H1 (cell line): ENCODE measurements at regions not wholly inside any gene's neighbourhood (a gene's known extent, or its start where the extent isn't known, plus 50 kb on each side); places are given as distances from the start of the nearest gene placed in this dataset.

Experiments used
- CTCF ChIA-PET: fragments of 300-600 bp; sonication (Branson Sonifier 250); formaldehyde crosslinking; loops from one replicate; lab custom pipeline; 2021; ENCODE audit not compliant: partially characterized antibody; lab: Charles Lee
- POLR2A ChIA-PET: fragments of 300-600 bp; sonication (Branson Sonifier 250); formaldehyde crosslinking; loops from one replicate; lab custom pipeline; 2021; ENCODE audit warnings: inconsistent platforms; ENCODE audit not compliant: partially characterized antibody; lab: Charles Lee
- DNase-seq, 2 experiments: peaks; one replicate each; pipeline versions ENCODE4 v3.0.0 to v3.0.0-alpha.2; 2010 to 2022; ENCODE audit warnings: low spot score in 2 of 2, low read depth in 1 of 2, mixed read lengths in 1 of 2
- FAIRE-seq: peaks from 2 replicates; lab custom pipeline; 2011; peaks lifted over from hg19 to GRCh38; lab: Jason Lieb, UNC
- H2AFZ ChIP-seq: 2 replicates; pipeline ENCODE4 v1.8.1; 2012; ENCODE audit warnings: low read length, inconsistent platforms
- H2AK5ac ChIP-seq: 2 replicates; pipeline ENCODE4 v1.6.1; 2013; ENCODE audit warnings: low read depth, low read length
- H2BK120ac ChIP-seq: replicated peaks from 2 replicates; pipeline ENCODE3; 2013; ENCODE audit warnings: low read depth, low read length, inconsistent platforms
- H2BK12ac ChIP-seq: 2 replicates; pipeline ENCODE4 v1.6.1; 2013; ENCODE audit warnings: low read depth, low read length
- H2BK15ac ChIP-seq: 2 replicates; pipeline ENCODE4 v1.6.1; 2013; ENCODE audit warnings: low read length
- H2BK20ac ChIP-seq: 2 replicates; pipeline ENCODE4 v1.6.1; 2013; ENCODE audit warnings: low read length
- H2BK5ac ChIP-seq: 2 replicates; pipeline ENCODE4 v1.6.1; 2013; ENCODE audit warnings: low read depth, low read length
- H3K14ac ChIP-seq: 2 replicates; pipeline ENCODE4 v1.6.1; 2013; ENCODE audit warnings: inconsistent platforms; ENCODE audit not compliant: insufficient read length
- H3K18ac ChIP-seq: 2 replicates; pipeline ENCODE4 v1.6.1; 2013; ENCODE audit warnings: low read length; ENCODE audit errors: extremely low read depth
- H3K23ac ChIP-seq: 2 replicates; pipeline ENCODE4 v1.6.1; 2013; ENCODE audit warnings: inconsistent platforms; ENCODE audit not compliant: insufficient read length
- H3K23me2 ChIP-seq: 2 replicates; pipeline ENCODE4 v1.6.1; 2013; ENCODE audit warnings: low read depth, low read length
- H3K27ac ChIP-seq: 2 replicates; pipeline ENCODE4 v1.6.1; 2011; ENCODE audit warnings: low read depth, low read length, inconsistent platforms
- H3K27me3 ChIP-seq, 4 experiments: replicated peaks in 1 of 4; 1 replicate in 1 of 4; 2 replicates in 3 of 4; pipeline versions ENCODE4 v1.6.1 to v1.8.1; 2011 to 2013; ENCODE audit warnings: low read length in 3 of 4, mild to moderate bottlenecking in 3 of 4, inconsistent platforms in 2 of 4, mixed read lengths in 2 of 4, moderate library complexity in 1 of 4; ENCODE audit not compliant: control insufficient read depth in 3 of 4, insufficient read depth in 3 of 4; ENCODE audit errors: extremely low read depth in 1 of 4
- H3K36me3 ChIP-seq, 4 experiments: 2 replicates each; pipeline versions ENCODE4 v1.6.1 to v1.8.1; 2011 to 2013; ENCODE audit warnings: mild to moderate bottlenecking in 4 of 4, low read length in 3 of 4, moderate library complexity in 2 of 4, control low read depth in 1 of 4, inconsistent platforms in 1 of 4; ENCODE audit not compliant: insufficient read depth in 4 of 4, control insufficient read depth in 2 of 4
- H3K4ac ChIP-seq: replicated peaks from 2 replicates; pipeline ENCODE3; 2013; ENCODE audit warnings: low read length, low read depth, mixed read lengths, inconsistent platforms; ENCODE audit not compliant: insufficient read length
- H3K4me1 ChIP-seq, 4 experiments: replicated peaks in 1 of 4; 1 replicate in 1 of 4; 2 replicates in 3 of 4; pipeline versions ENCODE4 v1.6.1 to v1.8.1; 2011 to 2013; ENCODE audit warnings: low read length in 3 of 4, inconsistent platforms in 2 of 4, mixed read lengths in 1 of 4; ENCODE audit not compliant: insufficient read depth in 4 of 4, control insufficient read depth in 3 of 4
- H3K4me2 ChIP-seq, 2 experiments: 2 replicates each; pipeline versions ENCODE4 v1.6.1 to v1.8.1; 2011 to 2013; ENCODE audit warnings: low read depth in 2 of 2, low read length in 2 of 2, control low read depth in 1 of 2, inconsistent platforms in 1 of 2, mild to moderate bottlenecking in 1 of 2; ENCODE audit not compliant: insufficient read depth in 1 of 2
- H3K4me3 ChIP-seq, 4 experiments: fragments of 200-600, 300-600 bp in 1 of 4; sonication (generic), shearing (Covaris generic), sonication (Bioruptor Twin) in 1 of 4; 2 replicates each; pipeline versions ENCODE4 v1.5.1 to v1.8.1; 2011 to 2016; ENCODE audit warnings: low read length in 4 of 4, low read depth in 3 of 4, control low read depth in 2 of 4, inconsistent platforms in 2 of 4, mild to moderate bottlenecking in 2 of 4, mixed read lengths in 1 of 4, moderate library complexity in 1 of 4; ENCODE audit not compliant: insufficient read depth in 2 of 4; ENCODE audit errors: extremely low read depth in 1 of 4
- H3K56ac ChIP-seq: replicated peaks from 2 replicates; pipeline ENCODE3; 2013; ENCODE audit warnings: low read depth, mild to moderate bottlenecking, mixed read lengths, low read length, inconsistent platforms; ENCODE audit not compliant: insufficient read length
- H3K79me1 ChIP-seq: 2 replicates; pipeline ENCODE4 v1.6.1; 2013; ENCODE audit warnings: low read depth, low read length, control low read depth
- H3K79me2 ChIP-seq, 2 experiments: 2 replicates each; pipeline versions ENCODE4 v1.6.1 to v1.8.1; 2012 to 2013; ENCODE audit warnings: low read length in 2 of 2, mild to moderate bottlenecking in 2 of 2, inconsistent platforms in 1 of 2; ENCODE audit not compliant: insufficient read depth in 2 of 2, control insufficient read depth in 1 of 2
- H3K9ac ChIP-seq, 4 experiments: replicated peaks in 1 of 4; 1 replicate in 1 of 4; 2 replicates in 3 of 4; pipeline versions ENCODE4 v1.6.1 to v1.8.1; 2011 to 2013; ENCODE audit warnings: low read depth in 3 of 4, low read length in 3 of 4, control low read depth in 2 of 4, mild to moderate bottlenecking in 2 of 4, moderate library complexity in 2 of 4, inconsistent platforms in 1 of 4; ENCODE audit errors: extremely low read depth in 1 of 4
- H3K9me3 ChIP-seq, 2 experiments: 2 replicates each; pipeline versions ENCODE4 v1.6.1 to v1.8.1; 2012 to 2013; ENCODE audit warnings: mild to moderate bottlenecking in 2 of 2, moderate library complexity in 2 of 2, control low read depth in 1 of 2, inconsistent platforms in 1 of 2, low read depth in 1 of 2, low read length in 1 of 2, mixed read lengths in 1 of 2; ENCODE audit not compliant: insufficient read depth in 2 of 2
- H4K20me1 ChIP-seq, 2 experiments: replicated peaks in 1 of 2; 2 replicates each; pipeline versions ENCODE3 to v1.8.1; 2011 to 2013; ENCODE audit warnings: inconsistent platforms in 2 of 2, low read length in 2 of 2, mild to moderate bottlenecking in 1 of 2; ENCODE audit not compliant: insufficient read depth in 2 of 2, control insufficient read depth in 1 of 2
- H4K5ac ChIP-seq: 2 replicates; pipeline ENCODE4 v1.6.1; 2013; ENCODE audit warnings: low read length, low read depth, mixed read lengths, inconsistent platforms; ENCODE audit not compliant: insufficient read length
- H4K8ac ChIP-seq: 2 replicates; pipeline ENCODE4 v1.8.0; 2013; ENCODE audit warnings: mild to moderate bottlenecking, moderate library complexity, low read length, inconsistent platforms; ENCODE audit not compliant: insufficient read depth; ENCODE audit errors: extremely low read depth
- H4K91ac ChIP-seq: replicated peaks from 2 replicates; pipeline ENCODE3; 2013; ENCODE audit warnings: low read length, mixed read lengths, inconsistent platforms; ENCODE audit not compliant: insufficient read length
- HDAC2 ChIP-seq, 2 experiments: fragments of 300-600 bp in 1 of 2; sonication (generic) in 1 of 2; IDR thresholded peaks; 2 replicates each; pipeline ENCODE4 v1.6.1; 2011 to 2012; ENCODE audit warnings: low read depth in 2 of 2, low read length in 2 of 2, mild to moderate bottlenecking in 2 of 2, moderate library complexity in 2 of 2, borderline replicate concordance in 1 of 2, inconsistent platforms in 1 of 2
- HDAC6 ChIP-seq: IDR thresholded peaks from one replicate; pipeline ENCODE4 v1.7.1; 2012; ENCODE audit warnings: low read depth, mild to moderate bottlenecking, inconsistent platforms, low read length, moderate library complexity
- KDM5A ChIP-seq: fragments of 200-600 bp; IDR thresholded peaks from 2 replicates; pipeline ENCODE4 v1.7.1; 2012; ENCODE audit warnings: mild to moderate bottlenecking, low read length, inconsistent platforms, mixed read lengths
- MAFK ChIP-seq: IDR thresholded peaks from 2 replicates; pipeline ENCODE4 v1.6.1; 2012; ENCODE audit warnings: low read depth, mild to moderate bottlenecking, improper control_type of control experiment, low read length
- USF2 ChIP-seq: IDR thresholded peaks from 2 replicates; pipeline ENCODE4 v1.6.1; 2011; ENCODE audit warnings: low read length, improper control_type of control experiment
- ZNF274 ChIP-seq: IDR thresholded peaks from 2 replicates; pipeline ENCODE4 v1.7.0; 2012; ENCODE audit warnings: low read length, borderline replicate concordance; ENCODE audit errors: extremely low read depth
- WGBS, 2 experiments: shearing (Covaris generic) in 1 of 2; methylation state at CpG; one replicate each; pipeline versions ENCODE4 v1.1.6 to v1.1.7; 2013 to 2015; ENCODE audit warnings: low lambda C conversion rate in 2 of 2, mixed read lengths in 2 of 2, inconsistent platforms in 1 of 2, low coverage in 1 of 2, missing lambda C conversion rate in 1 of 2; ENCODE audit not compliant: insufficient replicate concordance in 2 of 2, insufficient coverage in 1 of 2, insufficient read length in 1 of 2; ENCODE audit errors: extremely low coverage in 1 of 2, missing lambda C conversion rate in 1 of 2; 5-methylcytosine and 5-hydroxymethylcytosine counted together

GRCh38 chr13:91032104-91032503 is 315.4 kb upstream of the MIR17HG start:
- Histone ChIP-seq H2BK15ac (no peak overlapping the region), H3K4me1 (no peaks in the 10 kb centered on the region), H3K79me2 (no peaks in the 10 kb centered on the region), H3K27me3 (no peaks in the 10 kb centered on the region), H3K23ac (no peak overlapping the region), H3K79me1 (no peaks in the 10 kb centered on the region), H3K18ac (no peak overlapping the region), H4K8ac (no peak overlapping the region), H3K23me2 (no peaks in the 10 kb centered on the region), H3K9ac (no peak overlapping the region), H4K20me1 (no peaks in the 10 kb centered on the region), H4K5ac (no peak overlapping the region), H3K4ac (no peak overlapping the region), H3K4me2 (no peak overlapping the region), H2BK5ac (no peak overlapping the region), H2BK12ac (no peak overlapping the region), H3K27ac (no peak overlapping the region), H3K4me3 (no peak overlapping the region), H2BK120ac (no peak overlapping the region), H2BK20ac (no peak overlapping the region), H3K9me3 (no peaks in the 10 kb centered on the region), H3K56ac (no peak overlapping the region), H2AFZ (no peak overlapping the region), H4K91ac (no peak overlapping the region), H3K36me3 (no peaks in the 10 kb centered on the region), H3K14ac (no peak overlapping the region), H2AK5ac (no peak overlapping the region)
- FAIRE-seq (no peak), DNase-seq (no peak)
- TF ChIP-seq ZNF274 (no peak), HDAC6 (no peak), USF2 (no peak), KDM5A (no peak), MAFK (no peak), HDAC2 (IDR thresholded peaks at IDR 0.05; ENCODE audit: borderline replicate concordance in 1 of 2, low read depth in 2 of 2, low read length in 2 of 2) (no peak)
- ChIA-PET POLR2A (no interaction called here), CTCF (interaction anchor here (0.6 to 3.8 kb wide), 2 partner anchors 14 to 343 kb away, joined by 3 to 14 read pairs; no protein-coding TSS in a partner anchor)
- 6% methylated on average over 1 of the region's 1 CpG; no CpG with 5 or more reads in 1 of the 2 experiments for WGBS, 2 experiments
